Trophoblast cell (in vitro differentiated cells and primary cell): ENCODE measurements at regions not wholly inside any gene's neighbourhood (a gene's known extent, or its start where the extent isn't known, plus 50 kb on each side); places are given as distances from the start of the nearest gene placed in this dataset.
A peak's percentile ranks its signal among the peaks of the same experiment; 100 is the strongest.

Experiments used
- DNase-seq, 2 donors: peaks; one replicate each; pipeline ENCODE4 v3.0.0-alpha.2; 2016
- H2AFZ ChIP-seq: 2 replicates; pipeline ENCODE4 v1.6.1; 2013; ENCODE audit warnings: low read length, moderate library complexity, mild to moderate bottlenecking; ENCODE audit not compliant: insufficient read depth, poor library complexity
- H2AK5ac ChIP-seq: 2 replicates; pipeline ENCODE4 v1.6.1; 2013; ENCODE audit warnings: mild to moderate bottlenecking, low read length
- H2BK120ac ChIP-seq: 2 replicates; pipeline ENCODE4 v1.6.1; 2013; ENCODE audit warnings: low read length, mild to moderate bottlenecking, moderate library complexity; ENCODE audit not compliant: insufficient read depth, poor library complexity
- H2BK12ac ChIP-seq: 2 replicates; pipeline ENCODE4 v1.6.1; 2013; ENCODE audit warnings: mild to moderate bottlenecking, low read length, moderate library complexity
- H2BK5ac ChIP-seq: 2 replicates; pipeline ENCODE4 v1.6.1; 2013; ENCODE audit warnings: low read length, low read depth, moderate library complexity, mild to moderate bottlenecking; ENCODE audit not compliant: poor library complexity
- H3K14ac ChIP-seq: 2 replicates; pipeline ENCODE4 v1.6.1; 2013; ENCODE audit warnings: mild to moderate bottlenecking, low read length
- H3K18ac ChIP-seq: 2 replicates; pipeline ENCODE4 v1.6.1; 2013; ENCODE audit warnings: mild to moderate bottlenecking, low read length
- H3K23ac ChIP-seq: 2 replicates; pipeline ENCODE4 v1.6.1; 2013; ENCODE audit warnings: low read length
- H3K27ac ChIP-seq: 2 replicates; pipeline ENCODE4 v1.5.1; 2013; ENCODE audit warnings: low read depth, mild to moderate bottlenecking, inconsistent platforms, low read length, moderate library complexity
- H3K27me3 ChIP-seq: 2 replicates; pipeline ENCODE4 v1.6.1; 2013; ENCODE audit warnings: inconsistent platforms, mild to moderate bottlenecking, low read length, moderate library complexity; ENCODE audit not compliant: insufficient read depth
- H3K36me3 ChIP-seq, 2 experiments: 1 replicate in 1 of 2; 2 replicates in 1 of 2; pipeline ENCODE4 v1.6.1; 2013; ENCODE audit warnings: low read length in 2 of 2, mild to moderate bottlenecking in 2 of 2, moderate library complexity in 1 of 2; ENCODE audit not compliant: insufficient read depth in 2 of 2, control insufficient read depth in 1 of 2
- H3K4ac ChIP-seq: 2 replicates; pipeline ENCODE4 v1.6.1; 2013; ENCODE audit warnings: low read depth, mild to moderate bottlenecking, low read length, moderate library complexity
- H3K4me1 ChIP-seq, 2 experiments: 1 replicate in 1 of 2; 2 replicates in 1 of 2; pipeline ENCODE4 v1.6.1; 2013; ENCODE audit warnings: low read length in 2 of 2, mild to moderate bottlenecking in 2 of 2, moderate library complexity in 1 of 2; ENCODE audit not compliant: insufficient read depth in 2 of 2, control insufficient read depth in 1 of 2
- H3K4me2 ChIP-seq: 2 replicates; pipeline ENCODE4 v1.6.1; 2013; ENCODE audit warnings: inconsistent platforms, mild to moderate bottlenecking, low read length, moderate library complexity
- H3K4me3 ChIP-seq: 2 replicates; pipeline ENCODE4 v1.5.1; 2013; ENCODE audit warnings: mild to moderate bottlenecking, low read depth, low read length, inconsistent platforms
- H3K79me1 ChIP-seq: one replicate; pipeline ENCODE4 v1.6.1; 2013; ENCODE audit warnings: low read length
- H3K79me2 ChIP-seq: 2 replicates; pipeline ENCODE4 v1.6.1; 2013; ENCODE audit warnings: low read length, mild to moderate bottlenecking; ENCODE audit not compliant: control insufficient read depth, insufficient read depth, poor library complexity
- H3K9ac ChIP-seq: 2 replicates; pipeline ENCODE4 v1.6.1; 2013; ENCODE audit warnings: mild to moderate bottlenecking, low read length
- H3K9me3 ChIP-seq: 2 replicates; pipeline ENCODE4 v1.6.1; 2013; ENCODE audit warnings: low read depth, mild to moderate bottlenecking, control low read depth, inconsistent platforms, low read length; ENCODE audit not compliant: insufficient read depth
- H4K12ac ChIP-seq: 2 replicates; pipeline ENCODE4 v1.6.1; 2013; ENCODE audit warnings: low read depth, mild to moderate bottlenecking, low read length, moderate library complexity
- H4K8ac ChIP-seq: 2 replicates; pipeline ENCODE4 v1.6.1; 2013; ENCODE audit warnings: low read depth, mild to moderate bottlenecking, low read length, moderate library complexity
- H4K91ac ChIP-seq: one replicate; pipeline ENCODE4 v1.6.1; 2013; ENCODE audit warnings: low read depth, mild to moderate bottlenecking, low read length, moderate library complexity
- WGBS: extraction: QIAGEN DNeasy Blood & Tissue Kit; methylation state at CpG from one replicate; pipeline ENCODE4 v1.1.7; 2013; ENCODE audit warnings: missing lambda C conversion rate; ENCODE audit not compliant: insufficient read length, insufficient coverage; ENCODE audit errors: extremely low coverage; 5-methylcytosine and 5-hydroxymethylcytosine counted together

DNA sequence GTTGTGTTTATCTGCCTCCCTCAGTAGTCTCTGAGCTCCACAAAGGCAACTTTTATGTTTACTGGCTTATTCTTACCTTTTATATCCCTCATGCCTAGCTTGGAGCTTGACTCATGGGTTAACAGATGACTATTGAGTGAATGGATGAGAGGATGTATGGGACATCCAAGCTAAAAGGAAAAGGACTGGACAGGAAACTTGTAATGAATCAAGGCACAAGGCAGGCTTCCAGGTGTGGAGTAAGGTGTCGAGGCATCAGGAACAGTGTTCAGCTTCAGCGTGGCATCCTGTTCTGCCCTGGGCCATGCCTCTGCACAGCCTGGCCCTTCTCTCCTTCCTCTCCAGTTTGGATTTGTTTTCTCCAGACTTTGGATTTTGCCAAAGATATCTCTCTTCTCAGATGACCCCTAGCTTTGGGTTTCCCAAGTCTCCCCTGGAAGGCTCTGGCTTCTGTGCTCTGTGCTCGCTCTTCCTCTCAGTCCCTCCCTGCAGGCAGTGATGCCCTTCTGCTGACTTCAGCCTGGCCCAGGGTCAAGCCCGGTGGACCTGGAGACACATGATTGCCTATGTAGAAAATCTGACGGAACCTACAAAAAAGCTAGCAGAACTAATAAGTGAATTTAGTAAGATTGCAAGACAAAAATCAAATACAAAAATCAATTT, 367.3 kb downstream of the CXCL12 start:
- H3K4ac ChIP-seq, result no peak overlapping the region
- no peaks in the 10 kb centered on the region for H3K79me2 ChIP-seq
- no peaks in the 10 kb centered on the region for H3K27me3 ChIP-seq
- H3K14ac ChIP-seq, result no peak overlapping the region
- H3K23ac ChIP-seq, result no peak overlapping the region
- no peak overlapping the region for H2BK5ac ChIP-seq
- H4K12ac ChIP-seq, result no peak overlapping the region
- no peak for DNase-seq
- H2AK5ac ChIP-seq, result no peak overlapping the region
- no peak overlapping the region for H2AFZ ChIP-seq
- H3K36me3 ChIP-seq, result no peaks in the 10 kb centered on the region
- H3K27ac ChIP-seq, result no peak overlapping the region
- no peaks in the 10 kb centered on the region for H3K9me3 ChIP-seq
- H4K91ac ChIP-seq, result no peak overlapping the region
- no peak overlapping the region for H2BK120ac ChIP-seq
- no peaks in the 10 kb centered on the region for H3K79me1 ChIP-seq
- H3K4me1 ChIP-seq, result no peaks in the 10 kb centered on the region
- no peak overlapping the region for H4K8ac ChIP-seq
- no CpG with 5 or more reads among the region's 5 CpGs for WGBS
- H2BK12ac ChIP-seq, result no peak overlapping the region
- H3K4me3 ChIP-seq, result no peak overlapping the region
- no peak overlapping the region for H3K4me2 ChIP-seq
- H3K9ac ChIP-seq, result no peak overlapping the region
- no peak overlapping the region for H3K18ac ChIP-seq

GRCh38 chr10:44016589-44017482, 368.1 kb downstream of the CXCL12 start:
- no peak for DNase-seq
- Histone ChIP-seq H3K79me2 (no peaks in the 10 kb centered on the region), H2BK5ac (no peak overlapping the region), H4K12ac (no peak overlapping the region), H3K27me3 (no peaks in the 10 kb centered on the region), H3K4me1 (peaks cover 0 to under 1% of the 10 kb centered on the region in 2 experiments), H2AK5ac (no peak overlapping the region), H4K8ac (no peak overlapping the region), H3K9me3 (no peaks in the 10 kb centered on the region), H2BK120ac (no peak overlapping the region), H2AFZ (no peak overlapping the region), H3K18ac (no peak overlapping the region), H3K4ac (no peak overlapping the region), H3K14ac (no peak overlapping the region), H3K9ac (no peak overlapping the region), H3K4me3 (no peak overlapping the region), H3K36me3 (no peaks in the 10 kb centered on the region), H4K91ac (no peak overlapping the region), H3K23ac (no peak overlapping the region), H3K4me2 (no peak overlapping the region), H2BK12ac (no peak overlapping the region), H3K79me1 (no peaks in the 10 kb centered on the region), H3K27ac (no peak overlapping the region)
- no CpG with 5 or more reads among the region's 5 CpGs for WGBS

DNA sequence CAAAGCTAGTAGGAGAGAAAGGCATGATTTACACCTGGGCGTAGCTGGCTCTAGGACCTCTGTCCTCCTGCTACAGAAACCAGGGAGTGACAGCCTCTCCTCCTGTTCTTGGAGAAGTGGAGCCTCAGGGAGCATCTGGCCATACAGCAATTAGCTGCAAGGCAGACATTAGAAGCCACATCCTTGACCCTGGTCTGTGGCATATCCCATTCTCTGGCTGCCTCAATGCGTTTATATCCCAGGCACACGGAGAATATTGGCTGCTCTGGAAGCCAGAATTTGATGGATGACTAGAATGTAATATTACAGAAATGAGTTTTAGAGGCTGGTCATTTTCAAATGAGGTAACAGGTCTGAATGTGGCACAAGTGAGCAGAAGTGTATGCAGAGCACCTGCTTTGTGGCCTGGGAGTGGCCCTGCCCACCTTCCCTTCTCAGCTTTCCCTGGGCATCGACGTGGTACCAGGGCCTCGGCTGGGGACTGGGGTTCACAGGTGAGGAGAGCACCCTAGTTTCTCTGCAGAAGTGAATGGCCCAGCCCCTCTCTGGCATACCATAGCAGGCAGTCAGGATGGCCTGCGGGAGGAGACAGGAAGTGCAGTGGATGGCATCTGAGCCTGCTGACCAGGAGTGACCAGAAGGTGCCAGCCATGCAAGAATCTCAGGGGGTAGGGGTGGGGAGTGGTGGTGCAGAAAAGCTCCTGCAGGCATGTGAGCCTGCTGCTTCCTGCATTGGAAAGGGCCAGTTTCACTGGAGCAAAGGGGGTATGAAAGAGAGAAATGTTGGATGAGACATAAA, 367.2 kb upstream of the ZNF32 start:
- Histone ChIP-seq H4K12ac (no peak overlapping the region), H3K4me3 (no peak overlapping the region), H2AFZ (no peak overlapping the region), H4K91ac (no peak overlapping the region), H3K9ac (no peak overlapping the region), H2AK5ac (no peak overlapping the region), H3K79me2 (no peaks in the 10 kb centered on the region), H2BK120ac (no peak overlapping the region), H3K23ac (no peak overlapping the region), H3K14ac (no peak overlapping the region), H3K4me1 (peaks cover 4 to 5% of the 10 kb centered on the region in 2 experiments), H3K18ac (no peak overlapping the region), H2BK5ac (no peak overlapping the region), H4K8ac (no peak overlapping the region), H3K27me3 (no peaks in the 10 kb centered on the region), H3K9me3 (no peaks in the 10 kb centered on the region), H3K4me2 (no peak overlapping the region), H3K4ac (no peak overlapping the region), H3K79me1 (peaks cover 2% of the 10 kb centered on the region), H2BK12ac (no peak overlapping the region), H3K36me3 (no peaks in the 10 kb centered on the region), H3K27ac (no peak overlapping the region)
- no CpG with 5 or more reads among the region's 7 CpGs for WGBS
- DNase-seq, result no peak

DNA sequence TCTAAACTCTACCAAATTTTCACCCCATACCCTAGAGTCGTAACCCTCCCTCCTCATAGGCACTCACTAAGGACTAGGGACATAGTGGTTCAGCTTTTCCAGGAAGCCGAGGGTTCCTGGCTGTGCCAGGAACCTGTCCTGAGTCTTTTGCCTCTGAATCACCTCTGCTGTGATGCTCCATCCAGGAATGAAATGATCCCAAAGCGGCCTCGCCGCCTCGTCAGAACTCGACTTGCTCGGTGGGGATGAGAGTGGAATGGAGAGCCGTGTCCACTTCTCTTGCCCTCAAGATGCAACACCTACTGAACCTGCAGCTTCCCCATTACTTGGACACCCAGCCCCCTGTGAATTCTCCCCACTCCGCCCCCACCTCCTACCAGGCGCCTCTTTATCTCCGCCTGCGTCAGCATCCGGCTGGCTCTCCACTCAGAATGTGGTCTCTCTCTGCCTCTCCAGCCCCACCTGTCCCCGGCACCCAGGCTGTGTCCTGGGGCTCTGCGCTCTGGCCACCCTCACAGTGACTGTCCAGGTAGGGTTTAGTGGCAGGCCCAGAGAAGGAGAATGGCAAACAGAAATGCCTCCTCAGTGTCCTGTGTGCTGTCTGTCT, 366.1 kb upstream of the ZNF32 start:
- no peak overlapping the region for H3K23ac ChIP-seq
- 100% methylated on average over 1 of the region's 16 CpGs for WGBS
- no peak overlapping the region for H4K91ac ChIP-seq
- no peak overlapping the region for H3K4me2 ChIP-seq
- H3K18ac ChIP-seq, result no peak overlapping the region
- no peaks in the 10 kb centered on the region for H3K36me3 ChIP-seq
- no peak overlapping the region for H2BK5ac ChIP-seq
- no peak overlapping the region for H3K4me3 ChIP-seq
- no peak overlapping the region for H2BK120ac ChIP-seq
- H3K79me1 ChIP-seq, result peaks cover 5% of the 10 kb centered on the region
- H3K79me2 ChIP-seq, result peaks cover 1% of the 10 kb centered on the region
- no peak overlapping the region for H3K4ac ChIP-seq
- no peaks in the 10 kb centered on the region for H3K9me3 ChIP-seq
- DNase-seq, result peak; percentile 36 to 52
- no peak overlapping the region for H3K14ac ChIP-seq
- H3K27me3 ChIP-seq, result no peaks in the 10 kb centered on the region
- H2BK12ac ChIP-seq, result no peak overlapping the region
- H3K9ac ChIP-seq, result no peak overlapping the region
- H3K4me1 ChIP-seq, result peaks cover 7 to 8% of the 10 kb centered on the region in 2 experiments
- H4K12ac ChIP-seq, result no peak overlapping the region
- H2AK5ac ChIP-seq, result no peak overlapping the region
- no peak overlapping the region for H4K8ac ChIP-seq
- no peak overlapping the region for H3K27ac ChIP-seq
- no peak overlapping the region for H2AFZ ChIP-seq
